ENCODE measurements at regions not wholly inside any gene's neighbourhood (a gene's known extent, or its start where the extent isn't known, plus 50 kb on each side); places are given as distances from the start of the nearest gene placed in this dataset.

GRCh38 chr4:95627024-95627605 lies 78.3 kb upstream of the UNC5C start:
- TF ChIP-seq JUN (CRISPR knock-in tag; IDR thresholded peaks at IDR 0.05) (no peak), IRF2 (CRISPR knock-in tag; IDR thresholded peaks at IDR 0.05; ENCODE audit: borderline replicate concordance, low read depth) (no peak), ATF1 (CRISPR knock-in tag; IDR thresholded peaks at IDR 0.05) (no peak), MYBL2 (CRISPR knock-in tag; IDR thresholded peaks at IDR 0.05) (no peak), KAT7 (CRISPR knock-in tag; IDR thresholded peaks at IDR 0.05; ENCODE audit: borderline replicate concordance) (no peak), TEAD1 (CRISPR knock-in tag; IDR thresholded peaks at IDR 0.05) (no peak), NR2C2 (CRISPR knock-in tag; IDR thresholded peaks at IDR 0.05) (no peak), ZNF425 (CRISPR knock-in tag; conservative IDR thresholded peaks at IDR 0.05) (no peak)
- TF ChIP-seq, protein P1, sequence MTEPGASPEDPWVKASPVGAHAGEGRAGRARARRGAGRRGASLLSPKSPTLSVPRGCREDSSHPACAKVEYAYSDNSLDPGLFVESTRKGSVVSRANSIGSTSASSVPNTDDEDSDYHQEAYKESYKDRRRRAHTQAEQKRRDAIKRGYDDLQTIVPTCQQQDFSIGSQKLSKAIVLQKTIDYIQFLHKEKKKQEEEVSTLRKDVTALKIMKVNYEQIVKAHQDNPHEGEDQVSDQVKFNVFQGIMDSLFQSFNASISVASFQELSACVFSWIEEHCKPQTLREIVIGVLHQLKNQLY (CRISPR knock-in tag; IDR thresholded peaks at IDR 0.05): no peak
- no peak overlapping the region for H3K27ac Mint-ChIP-seq
- peaks cover 22% of the 10 kb centered on the region for H3K4me1 Mint-ChIP-seq
- H3K9me3 Mint-ChIP-seq: peaks cover 13% of the 10 kb centered on the region
- H3K4me3 Mint-ChIP-seq: no peak overlapping the region
- H3K36me3 Mint-ChIP-seq: peaks cover 3% of the 10 kb centered on the region; the same call in 1 of the 2 replicates
- ATAC-seq: no peak
- H3K27me3 Mint-ChIP-seq (ENCODE audit: low read depth): no peaks in the 10 kb centered on the region
- no peak for DNase-seq (ENCODE audit: low spot score)
- POLR2A ChIA-PET: no interaction called here
- CTCF ChIA-PET: no interaction called here

DNA sequence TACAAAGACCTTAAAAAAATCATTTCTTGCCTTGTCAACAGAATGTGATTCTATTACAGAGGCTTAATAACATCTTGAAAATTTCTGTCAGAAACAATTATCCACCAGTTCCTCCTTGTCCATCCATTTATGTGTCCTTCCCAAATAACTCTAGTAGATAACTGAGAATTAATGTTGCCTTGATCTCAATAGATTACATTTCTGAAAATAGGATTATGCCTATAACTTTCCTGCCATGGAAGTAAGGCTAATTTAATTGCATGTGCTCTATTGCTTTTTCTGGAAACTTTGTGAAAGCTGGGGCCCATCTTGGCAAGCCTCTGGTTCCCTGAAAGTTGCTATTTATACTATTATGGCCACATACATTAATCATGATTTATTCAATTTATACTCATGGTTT lies 76.2 kb upstream of the UNC5C start:
- Mint-ChIP-seq H3K4me1 (peaks cover 22% of the 10 kb centered on the region), H3K27ac (no peak overlapping the region), H3K4me3 (no peak overlapping the region), H3K27me3 (ENCODE audit: low read depth) (no peaks in the 10 kb centered on the region), H3K36me3 (peaks cover 3% of the 10 kb centered on the region; the same call in 1 of the 2 replicates), H3K9me3 (peaks cover 6% of the 10 kb centered on the region)
- ATAC-seq: no peak
- TF ChIP-seq ZNF263 (CRISPR knock-in tag; IDR thresholded peaks at IDR 0.05; ENCODE audit: low read depth) (no peak), ELF4 (CRISPR knock-in tag; IDR thresholded peaks at IDR 0.05; ENCODE audit: low read depth) (no peak), NR1H2 (CRISPR knock-in tag; IDR thresholded peaks at IDR 0.05) (no peak), IRF1 (CRISPR knock-in tag; IDR thresholded peaks at IDR 0.05) (no peak), GTF2I (CRISPR knock-in tag; conservative IDR thresholded peaks at IDR 0.05) (no peak), JAZF1 (CRISPR knock-in tag; IDR thresholded peaks at IDR 0.05) (no peak), SOX15 (CRISPR knock-in tag; IDR thresholded peaks at IDR 0.05) (no peak), ZNF138 (CRISPR knock-in tag; conservative IDR thresholded peaks at IDR 0.05) (no peak), NFE2L1 (CRISPR knock-in tag; IDR thresholded peaks at IDR 0.05) (no peak), NR2C2 (CRISPR knock-in tag; IDR thresholded peaks at IDR 0.05) (no peak), ZNF416 (CRISPR knock-in tag; IDR thresholded peaks at IDR 0.05) (no peak)
- TF ChIP-seq, protein P2, sequence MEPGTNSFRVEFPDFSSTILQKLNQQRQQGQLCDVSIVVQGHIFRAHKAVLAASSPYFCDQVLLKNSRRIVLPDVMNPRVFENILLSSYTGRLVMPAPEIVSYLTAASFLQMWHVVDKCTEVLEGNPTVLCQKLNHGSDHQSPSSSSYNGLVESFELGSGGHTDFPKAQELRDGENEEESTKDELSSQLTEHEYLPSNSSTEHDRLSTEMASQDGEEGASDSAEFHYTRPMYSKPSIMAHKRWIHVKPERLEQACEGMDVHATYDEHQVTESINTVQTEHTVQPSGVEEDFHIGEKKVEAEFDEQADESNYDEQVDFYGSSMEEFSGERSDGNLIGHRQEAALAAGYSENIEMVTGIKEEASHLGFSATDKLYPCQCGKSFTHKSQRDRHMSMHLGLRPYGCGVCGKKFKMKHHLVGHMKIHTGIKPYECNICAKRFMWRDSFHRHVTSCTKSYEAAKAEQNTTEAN (CRISPR knock-in tag; IDR thresholded peaks at IDR 0.05): no peak
- TF ChIP-seq, protein P3, sequence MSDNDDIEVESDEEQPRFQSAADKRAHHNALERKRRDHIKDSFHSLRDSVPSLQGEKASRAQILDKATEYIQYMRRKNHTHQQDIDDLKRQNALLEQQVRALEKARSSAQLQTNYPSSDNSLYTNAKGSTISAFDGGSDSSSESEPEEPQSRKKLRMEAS (CRISPR knock-in tag; IDR thresholded peaks at IDR 0.05): no peak
- TF ChIP-seq, protein P4, sequence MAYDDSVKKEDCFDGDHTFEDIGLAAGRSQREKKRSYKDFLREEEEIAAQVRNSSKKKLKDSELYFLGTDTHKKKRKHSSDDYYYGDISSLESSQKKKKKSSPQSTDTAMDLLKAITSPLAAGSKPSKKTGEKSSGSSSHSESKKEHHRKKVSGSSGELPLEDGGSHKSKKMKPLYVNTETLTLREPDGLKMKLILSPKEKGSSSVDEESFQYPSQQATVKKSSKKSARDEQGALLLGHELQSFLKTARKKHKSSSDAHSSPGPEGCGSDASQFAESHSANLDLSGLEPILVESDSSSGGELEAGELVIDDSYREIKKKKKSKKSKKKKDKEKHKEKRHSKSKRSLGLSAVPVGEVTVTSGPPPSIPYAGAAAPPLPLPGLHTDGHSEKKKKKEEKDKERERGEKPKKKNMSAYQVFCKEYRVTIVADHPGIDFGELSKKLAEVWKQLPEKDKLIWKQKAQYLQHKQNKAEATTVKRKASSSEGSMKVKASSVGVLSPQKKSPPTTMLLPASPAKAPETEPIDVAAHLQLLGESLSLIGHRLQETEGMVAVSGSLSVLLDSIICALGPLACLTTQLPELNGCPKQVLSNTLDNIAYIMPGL (CRISPR knock-in tag; IDR thresholded peaks at IDR 0.05): no peak
- CTCF ChIA-PET: no interaction called here
- POLR2A ChIA-PET: no interaction called here
- no peak for DNase-seq (ENCODE audit: low spot score)

All from WTC11 (cell line).